ENCODE measurements at regions not wholly inside any gene's neighbourhood (a gene's known extent, or its start where the extent isn't known, plus 50 kb on each side); places are given as distances from the start of the nearest gene placed in this dataset.

- Histone ChIP-seq H3K79me2 (replicated peaks; ENCODE audit: insufficient read depth) (no peaks in the 10 kb centered on the region), H3F3A (replicated peaks; ENCODE audit: low read depth) (no peaks in the 10 kb centered on the region), H3K27ac (ENCODE audit: low read depth) (no peak overlapping the region), H3K27me3 (ENCODE audit: insufficient read depth) (no peaks in the 10 kb centered on the region), H2AFZ (no peak overlapping the region), H3K4me3 (no peak overlapping the region), H3K4me2 (no peak overlapping the region), H3K9me2 (ENCODE audit: insufficient read depth) (peaks cover 6% of the 10 kb centered on the region; the same call in 1 of the 2 replicates), H3K4me1 (ENCODE audit: insufficient read depth) (no peaks in the 10 kb centered on the region), H3K36me3 (ENCODE audit: insufficient read depth) (0 out of 2 replicates have a peak, but pooled peaks cover 3% of the 10 kb centered on the region), H4K20me1 (replicated peaks; ENCODE audit: insufficient read depth) (no peaks in the 10 kb centered on the region)
- DNase-seq (ENCODE audit: low spot score) (no peak), ATAC-seq (no peak)
- no peaks in the 10 kb centered on the region for H3K4me1 Mint-ChIP-seq
- H3K9me3 Mint-ChIP-seq = peaks cover 15% of the 10 kb centered on the region; the same call in 2 of the 3 replicates
- no peak overlapping the region for H3K4me3 Mint-ChIP-seq
- no peak for TF ChIP-seq CTCF (conservative IDR thresholded peaks at IDR 0.05; ENCODE audit: low read depth in 2 of 2)
- TF ChIP-seq POLR2AphosphoS5 (IDR thresholded peaks at IDR 0.05; ENCODE audit: low read depth) = no peak
- TF ChIP-seq STAT1 (IDR thresholded peaks at IDR 0.05; ENCODE audit: unreplicated experiment) = no peak
- no peak for TF ChIP-seq ZNF331 (CRISPR knock-in tag; IDR thresholded peaks at IDR 0.05; ENCODE audit: low read depth)
- no peak for TF ChIP-seq EZH2 (IDR thresholded peaks at IDR 0.05; ENCODE audit: low read depth, unreplicated experiment)
- no peak for TF ChIP-seq REST (IDR thresholded peaks at IDR 0.05; ENCODE audit: unreplicated experiment)
- no peak for TF ChIP-seq ZNF114 (CRISPR knock-in tag; IDR thresholded peaks at IDR 0.05)
- no peak for TF ChIP-seq CREB1 (CRISPR knock-in tag; IDR thresholded peaks at IDR 0.05; ENCODE audit: low read depth)
- no peak for TF ChIP-seq ETS1 (IDR thresholded peaks at IDR 0.05)
- no peak for TF ChIP-seq ZNF462 (CRISPR knock-in tag; IDR thresholded peaks at IDR 0.05)
- no peak for TF ChIP-seq EZH2phosphoT487 (IDR thresholded peaks at IDR 0.05; ENCODE audit: unreplicated experiment)
- no peak for TF ChIP-seq NANOG (IDR thresholded peaks at IDR 0.05; ENCODE audit: borderline replicate concordance)
- no peak for TF ChIP-seq JUNB (IDR thresholded peaks at IDR 0.05; ENCODE audit: unreplicated experiment)
- no peak overlapping the region for H3K27ac Mint-ChIP-seq
- H3K27me3 Mint-ChIP-seq (ENCODE audit: insufficient read depth, low read depth, poor library complexity) = no peaks in the 10 kb centered on the region
- no peaks in the 10 kb centered on the region for H3K36me3 Mint-ChIP-seq (ENCODE audit: low read depth)
Observed at GRCh38 chr7:145134377-145134776, 298.5 kb upstream of the TPK1 start.

Measured in GM23338 (cell line).